GM12892 (cell line): ENCODE measurements at regions not wholly inside any gene's neighbourhood (a gene's known extent, or its start where the extent isn't known, plus 50 kb on each side); places are given as distances from the start of the nearest gene placed in this dataset.

Source experiments
- POLR2AphosphoS5 ChIP-seq: IDR thresholded peaks from 2 replicates; pipeline ENCODE4 v1.6.1; 2011; ENCODE audit warnings: low read depth, low read length, control low read depth
- TAF1 ChIP-seq: IDR thresholded peaks from 2 replicates; pipeline ENCODE4 v1.6.1; 2011; ENCODE audit warnings: low read depth, mild to moderate bottlenecking, control low read depth, low read length, borderline replicate concordance

GRCh38 chr14:21965042-21965441, 291.4 kb upstream of the OR4E1 start:
- TF ChIP-seq POLR2AphosphoS5 = no peak
- TF ChIP-seq TAF1 = no peak
